ENCODE measurements at regions not wholly inside any gene's neighbourhood (a gene's known extent, or its start where the extent isn't known, plus 50 kb on each side); places are given as distances from the start of the nearest gene placed in this dataset.

- Histone ChIP-seq H3K36me3 (ENCODE audit: control insufficient read depth, insufficient read depth, low read length) (no peaks in the 10 kb centered on the region), H3K4me3 (ENCODE audit: insufficient read depth, low read depth, low read length) (no peak overlapping the region), H3K27ac (ENCODE audit: insufficient read depth, low read depth, low read length, poor library complexity, severe bottlenecking) (no peak overlapping the region), H3K4me1 (ENCODE audit: control insufficient read depth, insufficient read depth, low read length) (no peaks in the 10 kb centered on the region), H3K9me3 (ENCODE audit: control insufficient read depth, low read length) (no peaks in the 10 kb centered on the region), H3K27me3 (ENCODE audit: control insufficient read depth, insufficient read depth, low read length, poor library complexity, severe bottlenecking) (no peaks in the 10 kb centered on the region)
- 89 to 99% methylated on average over 3 of the region's 3 CpGs for WGBS, 2 experiments
These were observed 50.3 kb upstream of the HHIP start for GRCh38 chr4:144595681-144596080.

Data from ectodermal cell (in vitro differentiated cells).